NCI-H226 (cell line): ENCODE measurements at regions not wholly inside any gene's neighbourhood (a gene's known extent, or its start where the extent isn't known, plus 50 kb on each side); places are given as distances from the start of the nearest gene placed in this dataset.

Experiments
- DNase-seq: peaks from one replicate; pipeline ENCODE4 v3.0.0-alpha.2; 2015

DNA sequence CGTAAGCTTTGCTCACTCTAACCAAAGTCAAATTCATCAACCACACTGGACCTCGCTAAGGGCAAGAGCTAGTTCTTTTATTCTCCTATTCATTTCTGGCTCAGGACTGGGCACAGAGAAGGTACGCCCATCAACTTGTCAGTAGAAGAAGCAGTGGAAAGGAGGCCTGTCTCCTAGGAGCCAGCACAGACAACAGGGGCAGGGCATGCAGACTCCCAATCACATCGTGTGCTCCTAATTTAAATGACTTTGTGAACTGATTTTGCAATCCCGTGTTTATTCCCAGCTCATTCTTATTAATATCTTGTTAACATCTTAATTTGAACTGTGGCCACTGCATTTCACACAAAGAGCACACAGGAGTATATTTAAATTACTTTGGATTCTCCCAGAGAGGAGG lies 161.1 kb upstream of the BCL6 start:
- no peak for DNase-seq

GRCh38 chr3:187906920-187907319 lies 161.7 kb upstream of the BCL6 start:
- DNase-seq = no peak

DNA sequence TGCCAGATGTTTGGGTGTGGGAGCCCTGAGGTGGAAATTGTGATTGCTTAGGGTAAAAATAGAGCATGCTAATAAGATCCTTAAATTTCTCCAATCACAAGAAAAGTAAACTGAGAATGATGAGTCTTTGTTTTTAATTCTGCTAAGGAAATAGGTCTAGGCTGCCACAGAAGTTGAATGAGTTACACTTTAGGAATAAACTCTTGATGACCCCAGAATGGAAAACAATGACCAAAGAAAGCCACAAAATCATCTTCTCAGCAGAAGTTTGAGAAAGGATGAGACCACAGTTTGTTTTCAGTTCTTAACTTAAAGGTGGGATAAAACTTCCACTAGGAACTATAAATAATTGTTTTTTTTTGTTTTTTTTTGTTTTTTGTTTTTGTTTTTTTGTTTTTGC lies 164.6 kb upstream of the BCL6 start:
- DNase-seq = no peak

DNA sequence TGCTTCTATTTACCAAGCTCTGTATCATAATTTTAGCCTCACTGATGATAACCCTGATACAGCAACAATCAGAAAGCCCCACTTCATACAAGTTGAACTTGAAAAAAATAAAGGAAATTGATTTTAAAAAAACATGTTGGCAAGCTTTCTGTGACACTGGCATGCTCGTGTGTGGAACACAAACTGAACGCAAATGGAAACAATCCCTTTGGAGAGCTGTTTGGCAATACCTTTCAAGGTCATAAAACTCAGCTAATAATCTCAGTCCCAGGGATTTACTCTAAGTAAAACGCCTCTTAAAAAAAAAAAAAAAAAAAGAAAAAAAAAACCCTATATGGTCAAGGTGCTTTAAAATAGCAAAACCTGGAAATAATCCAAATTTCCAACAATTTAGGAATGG lies 166.7 kb upstream of the BCL6 start:
- no peak for DNase-seq

- DNase-seq = peak; percentile 24
Measured at GRCh38 chr3:187913617-187914033, 168.4 kb upstream of the BCL6 start.

DNA sequence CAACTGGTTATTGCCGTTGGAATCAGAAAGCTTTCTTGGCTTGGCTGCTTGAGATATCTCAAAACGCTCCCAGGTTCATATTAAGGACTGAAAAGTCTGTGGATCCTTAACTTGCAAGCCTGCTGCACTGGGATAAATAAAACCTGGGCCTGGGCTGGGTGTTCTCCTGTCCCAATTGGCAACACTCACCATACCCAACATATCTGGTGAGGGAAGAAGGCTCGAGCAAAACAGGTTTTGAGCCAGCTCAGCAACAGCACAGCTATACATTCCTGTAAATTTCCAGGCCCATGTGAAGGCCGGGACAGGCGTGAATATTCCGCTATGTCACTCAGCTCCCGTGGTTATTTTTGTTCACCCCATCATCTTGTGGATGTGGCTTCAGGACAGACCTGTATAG lies 169.0 kb upstream of the BCL6 start:
- DNase-seq = peak; percentile 16

DNA sequence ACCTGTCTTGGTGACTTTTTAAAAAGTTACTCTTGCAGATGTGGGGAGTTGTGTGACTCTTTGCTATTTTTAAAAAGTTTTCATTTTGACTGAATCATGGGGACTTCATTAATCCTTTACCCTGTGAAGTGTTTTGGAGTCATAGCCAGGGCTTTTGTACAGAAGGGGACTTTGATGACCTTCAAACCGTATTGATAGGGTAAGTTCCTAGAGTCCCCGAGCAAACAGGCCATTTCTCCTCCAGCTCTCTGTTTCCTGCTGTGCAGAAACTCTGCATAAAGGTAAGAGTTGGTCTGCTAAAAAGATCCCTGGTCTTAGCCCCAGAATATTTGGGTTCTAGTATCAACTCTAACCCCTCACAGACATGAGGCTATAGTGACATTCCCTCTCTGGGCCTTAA lies 170.8 kb upstream of the BCL6 start:
- DNase-seq = no peak

GRCh38 chr3:187918081-187918644 lies 172.9 kb upstream of the BCL6 start:
- no peak for DNase-seq

DNA sequence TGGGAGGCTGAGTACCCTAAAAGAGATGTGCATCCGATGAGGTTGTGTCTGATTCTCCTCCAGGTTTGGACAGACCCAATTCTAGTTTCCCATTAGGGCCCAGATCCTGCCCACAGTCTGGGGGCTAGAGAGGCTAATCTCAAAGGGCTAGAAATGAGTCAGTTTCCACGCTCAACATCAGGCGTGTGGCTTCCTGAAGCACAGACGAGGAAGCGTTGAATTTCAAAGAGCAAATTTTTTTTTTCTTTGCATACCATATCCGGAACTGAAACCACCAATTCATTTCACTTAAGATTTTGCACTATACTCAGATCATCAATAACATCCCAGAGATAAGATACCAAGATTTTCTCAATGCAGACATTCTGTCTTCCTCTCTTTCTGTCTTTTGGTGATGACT lies 173.8 kb upstream of the BCL6 start:
- no peak for DNase-seq

DNA sequence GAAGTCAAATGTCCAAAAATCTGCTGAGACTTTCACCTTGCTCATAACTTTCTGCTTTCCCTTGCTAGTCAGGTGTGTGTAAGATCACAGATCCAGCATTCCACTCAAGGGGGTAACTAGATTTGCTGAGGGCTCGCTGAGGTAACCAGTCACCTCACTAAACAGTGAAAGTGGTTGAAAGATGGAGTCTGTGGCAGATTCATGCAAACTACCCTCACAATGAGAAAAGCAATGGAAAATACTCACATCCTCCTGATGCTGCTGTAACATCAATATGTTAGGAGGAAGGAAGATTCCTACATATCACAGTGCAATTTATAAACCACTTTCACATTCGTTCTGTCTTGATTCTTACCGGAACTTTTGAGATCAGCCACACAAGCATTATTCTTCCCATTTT lies 174.3 kb upstream of the BCL6 start:
- no peak for DNase-seq

DNA sequence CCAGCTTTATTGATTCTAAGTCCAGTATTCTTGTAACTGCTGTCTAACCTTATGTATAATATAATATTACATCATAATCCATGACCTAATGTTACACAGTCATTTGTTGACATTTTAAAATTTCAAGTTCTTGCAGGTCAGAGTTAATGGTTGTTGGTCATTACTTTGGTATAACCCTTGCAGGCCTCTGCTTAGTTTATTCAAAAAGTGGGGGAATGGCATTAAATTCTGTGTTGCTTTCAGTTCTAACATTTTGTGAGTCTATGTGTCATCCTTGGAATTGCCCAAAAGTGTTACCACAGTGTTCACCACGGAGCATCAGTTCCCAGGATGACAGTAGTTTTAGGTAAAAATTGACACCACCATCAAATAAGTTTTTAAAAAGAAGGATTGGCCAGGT lies 174.8 kb upstream of the BCL6 start:
- no peak for DNase-seq

- no peak for DNase-seq
Measured at GRCh38 chr3:187920913-187921312, 175.6 kb upstream of the BCL6 start.

- no peak for DNase-seq
Measured at GRCh38 chr3:187921391-187922074, 176.3 kb upstream of the BCL6 start.

GRCh38 chr3:187922704-187923416 lies 177.6 kb upstream of the BCL6 start:
- peak; percentile 58 for DNase-seq

DNA sequence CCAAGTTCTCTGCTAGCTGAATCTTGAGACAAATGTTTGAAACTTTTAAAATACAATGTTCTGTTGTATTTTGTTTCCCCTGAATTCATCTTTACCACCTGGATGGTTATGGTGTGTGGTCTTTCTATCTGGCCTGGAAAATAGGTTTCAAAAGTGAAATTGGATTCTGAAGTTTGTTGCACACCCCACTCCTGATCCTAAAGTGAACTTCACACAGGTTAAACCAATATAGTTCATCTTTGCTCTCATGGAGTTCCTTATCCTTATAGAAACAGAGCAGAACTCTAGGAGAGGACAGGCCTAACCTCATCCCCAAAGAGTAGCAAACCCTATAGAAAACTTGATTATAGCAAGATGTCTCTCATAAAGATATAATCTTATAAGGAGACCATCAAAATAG lies 179.4 kb upstream of the BCL6 start:
- no peak for DNase-seq

DNA sequence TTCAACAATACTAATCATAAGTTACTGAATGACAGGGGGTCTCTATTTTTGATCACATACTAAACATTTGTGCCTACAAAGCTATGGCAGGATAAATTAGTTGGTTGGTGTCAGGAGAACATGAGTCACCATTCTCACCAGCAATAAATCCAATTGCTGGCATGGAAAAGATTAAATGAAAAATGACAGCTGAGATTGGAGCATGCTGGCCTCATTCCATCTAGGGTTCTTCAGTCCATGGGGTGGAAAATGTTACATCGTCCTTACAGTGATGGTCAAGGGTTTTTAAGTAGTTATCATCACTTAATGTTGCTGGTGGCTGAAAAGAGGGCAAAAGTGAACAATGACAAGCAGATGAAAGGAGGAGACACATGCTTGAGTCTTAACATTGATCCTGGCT lies 180.1 kb upstream of the BCL6 start:
- DNase-seq = peak; percentile 63

GRCh38 chr3:187926620-187927019 lies 181.4 kb upstream of the BCL6 start:
- no peak for DNase-seq

GRCh38 chr3:187927565-187927964 lies 182.3 kb upstream of the BCL6 start:
- DNase-seq = no peak

- DNase-seq = no peak
Measured at GRCh38 chr3:187929112-187929816, 184.0 kb upstream of the BCL6 start.

GRCh38 chr3:187930021-187930420 lies 184.8 kb upstream of the BCL6 start:
- DNase-seq = no peak

DNA sequence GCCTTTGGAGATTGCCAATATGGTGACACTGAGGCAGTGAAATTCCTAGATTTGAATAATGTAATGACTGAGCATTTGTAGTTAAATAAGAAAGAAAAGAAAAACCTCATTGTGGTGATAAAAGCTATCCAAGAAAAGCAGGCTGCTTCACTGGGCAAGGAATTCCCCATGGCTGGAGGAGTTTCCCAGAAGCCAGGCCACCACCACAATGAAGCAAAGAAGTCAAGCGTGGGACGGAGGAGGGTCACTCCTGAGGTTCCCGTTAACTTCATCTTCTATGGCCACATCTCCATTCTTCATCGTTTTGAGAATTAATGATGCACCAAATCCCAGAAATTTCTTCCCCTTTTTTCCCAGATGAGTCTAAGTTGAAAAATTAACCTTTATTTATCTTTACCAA lies 185.8 kb upstream of the BCL6 start:
- no peak for DNase-seq

DNA sequence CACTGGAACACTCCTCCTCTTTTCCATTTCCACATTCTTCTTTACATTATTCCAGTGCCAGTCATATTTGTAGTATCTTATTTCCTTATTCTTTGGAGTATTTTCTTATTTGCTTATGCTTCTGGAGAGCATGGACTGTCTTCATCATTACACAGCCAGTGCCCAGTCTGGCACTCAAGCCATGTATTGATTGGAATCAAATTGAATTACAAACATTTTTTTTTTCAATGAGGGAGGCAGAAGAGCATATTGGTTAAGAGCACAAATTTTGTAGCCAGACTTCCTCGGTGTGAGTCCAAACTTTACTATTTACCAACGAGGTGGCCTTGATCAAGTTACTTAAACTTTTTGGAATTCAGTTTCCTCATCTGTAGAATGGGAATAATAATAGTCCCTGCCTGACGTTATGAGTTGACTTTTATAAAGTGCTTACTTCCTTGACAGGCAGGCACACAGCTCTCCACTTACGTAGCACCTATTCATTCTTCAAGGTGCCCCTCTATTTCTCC lies 186.6 kb upstream of the BCL6 start:
- DNase-seq = no peak

DNA sequence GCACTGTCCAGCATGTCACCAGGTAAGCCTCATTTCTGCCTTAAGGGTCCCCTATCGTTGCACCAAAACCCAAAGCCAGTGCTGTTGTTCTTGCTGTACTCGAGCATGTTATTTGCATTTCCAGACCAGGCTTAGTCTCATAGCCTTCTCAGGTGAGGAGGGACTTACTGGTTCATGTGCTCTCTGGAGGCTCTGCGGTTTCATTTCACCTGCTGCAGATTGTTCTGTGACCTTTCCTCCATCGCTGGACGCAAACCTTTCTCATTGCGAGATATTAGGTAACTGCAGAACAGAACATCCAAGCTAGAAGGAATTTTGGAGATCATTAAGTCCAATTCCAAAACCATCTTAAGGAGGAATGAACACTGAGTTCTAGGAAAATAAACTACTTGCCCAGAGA lies 187.3 kb upstream of the BCL6 start:
- DNase-seq = no peak
